ENCODE measurements at regions not wholly inside any gene's neighbourhood (a gene's known extent, or its start where the extent isn't known, plus 50 kb on each side); places are given as distances from the start of the nearest gene placed in this dataset.

DNA sequence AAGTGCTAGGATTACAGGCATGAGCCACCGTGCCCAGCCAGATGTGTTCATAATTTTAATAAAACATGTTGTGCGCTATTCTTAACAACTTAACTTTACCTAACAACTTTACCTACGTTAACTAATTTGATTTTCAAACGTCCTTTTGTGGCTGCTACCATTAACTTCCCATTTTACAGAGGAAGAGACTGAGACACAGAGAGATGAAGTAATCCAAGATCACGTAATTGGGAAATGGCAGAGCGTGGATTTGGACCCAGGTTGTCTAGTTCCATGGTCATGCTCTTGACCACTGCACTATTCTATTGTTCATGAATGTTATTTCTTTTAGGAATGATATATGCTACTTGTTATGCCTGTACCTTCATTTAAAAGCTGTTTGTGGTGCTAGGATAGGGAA lies 80.3 kb upstream of the MTPN start:
- H4K91ac ChIP-seq (ENCODE audit: insufficient read depth, low read depth, low read length), result no peak overlapping the region
- H3K4me1 ChIP-seq (ENCODE audit: control insufficient read depth, insufficient read depth, low read length), result no peaks in the 10 kb centered on the region
- no peak overlapping the region for H2AK9ac ChIP-seq (replicated peaks; ENCODE audit: low read depth, low read length, poor library complexity)
- in situ Hi-C loops (cut with MboI; ENCODE audit: low sequenced_read_pairs) (no loop called here), intact Hi-C loops (cut with micrococcal nuclease) (no loop called here), dilution Hi-C loops (cut with HindIII; ENCODE audit: low sequenced_read_pairs, unreplicated experiment) (no loop called here)
- H4K8ac ChIP-seq (ENCODE audit: low read depth in 2 of 2, low read length in 2 of 2), result no peak overlapping the region
- no peaks in the 10 kb centered on the region for H3K79me1 ChIP-seq (ENCODE audit: low read depth in 1 of 2, low read length in 2 of 2)
- BruUV-seq (replicated peaks), result no TSS peak
- no peaks in the 10 kb centered on the region for H3K27me3 ChIP-seq (ENCODE audit: control insufficient read depth, insufficient read depth, low read length)
- no peak overlapping the region for H2BK120ac ChIP-seq (ENCODE audit: low read depth, low read length)
- DNase-seq (no peak), ATAC-seq (ENCODE audit: low read depth) (no peak)
- no peak overlapping the region for H3K4ac ChIP-seq (ENCODE audit: low read depth, low read length)
- H2BK15ac ChIP-seq (ENCODE audit: low read depth, low read length), result no peak overlapping the region
- H2AK5ac ChIP-seq (ENCODE audit: low read depth, low read length), result no peak overlapping the region
- no peak overlapping the region for H3K9ac ChIP-seq (ENCODE audit: low read depth, low read length)
- no peak overlapping the region for H3K4me2 ChIP-seq (ENCODE audit: low read depth, low read length)
- POLR2A ChIA-PET (ENCODE audit: unreplicated experiment), result no interaction called here
- no peaks in the 10 kb centered on the region for H4K20me1 ChIP-seq (ENCODE audit: insufficient read depth, low read length)
- H3K9me1 ChIP-seq (ENCODE audit: insufficient read depth, low read length), result no peaks in the 10 kb centered on the region
- H3K27ac ChIP-seq (ENCODE audit: insufficient read depth, low read length), result no peak overlapping the region
- H3K56ac ChIP-seq (ENCODE audit: extremely low read depth, insufficient read depth, low read length), result no peak overlapping the region
- H4K5ac ChIP-seq (ENCODE audit: low read depth, low read length), result no peak overlapping the region
- no peaks in the 10 kb centered on the region for H3K36me3 ChIP-seq (ENCODE audit: control insufficient read depth, insufficient read depth, low read length)
- H3K4me3 ChIP-seq (ENCODE audit: insufficient read depth, low read depth, low read length), result no peak overlapping the region
- no peak overlapping the region for H2AFZ ChIP-seq (replicated peaks; ENCODE audit: low read length, poor library complexity)
- H2BK20ac ChIP-seq (ENCODE audit: low read depth, low read length), result no peak overlapping the region
- CTCF ChIA-PET, result no interaction called here
- H3K9me3 ChIP-seq (ENCODE audit: control insufficient read depth, insufficient read depth, low read length), result no peaks in the 10 kb centered on the region
- H3K18ac ChIP-seq (ENCODE audit: low read depth, low read length), result no peak overlapping the region
- WGBS, 2 experiments (ENCODE audit: extremely low coverage in 2 of 2, insufficient read length in 1 of 2), result 60% methylated on average over 1 of the region's 6 CpGs; no CpG with 5 or more reads in 1 of the 2 experiments
- H3K14ac ChIP-seq (replicated peaks; ENCODE audit: low read depth, low read length), result no peak overlapping the region
- TF ChIP-seq MAFK (IDR thresholded peaks at IDR 0.05; ENCODE audit: low read depth, low read length), result no peak
- TF ChIP-seq RFX5 (IDR thresholded peaks at IDR 0.05; ENCODE audit: low read depth, low read length), result no peak
- no peak for TF ChIP-seq POLR2A (IDR thresholded peaks at IDR 0.05; ENCODE audit: low read depth, low read length)
- TF ChIP-seq CTCF (conservative IDR thresholded peaks at IDR 0.05; ENCODE audit: low read depth, low read length), result no peak
- TF ChIP-seq MAZ (IDR thresholded peaks at IDR 0.05; ENCODE audit: borderline replicate concordance, low read depth, low read length), result no peak
- no peak for TF ChIP-seq RCOR1 (IDR thresholded peaks at IDR 0.05; ENCODE audit: insufficient replicate concordance, low read length)
- TF ChIP-seq RAD21 (IDR thresholded peaks at IDR 0.05; ENCODE audit: low read length), result no peak
- TF ChIP-seq, protein P1, sequence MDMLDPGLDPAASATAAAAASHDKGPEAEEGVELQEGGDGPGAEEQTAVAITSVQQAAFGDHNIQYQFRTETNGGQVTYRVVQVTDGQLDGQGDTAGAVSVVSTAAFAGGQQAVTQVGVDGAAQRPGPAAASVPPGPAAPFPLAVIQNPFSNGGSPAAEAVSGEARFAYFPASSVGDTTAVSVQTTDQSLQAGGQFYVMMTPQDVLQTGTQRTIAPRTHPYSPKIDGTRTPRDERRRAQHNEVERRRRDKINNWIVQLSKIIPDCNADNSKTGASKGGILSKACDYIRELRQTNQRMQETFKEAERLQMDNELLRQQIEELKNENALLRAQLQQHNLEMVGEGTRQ (IDR thresholded peaks at IDR 0.05; ENCODE audit: low read depth, low read length), result no peak
- H3K23ac ChIP-seq (ENCODE audit: low read depth, low read length), result no peak overlapping the region
- H2BK5ac ChIP-seq (ENCODE audit: low read depth, low read length, poor library complexity, severe bottlenecking), result no peak overlapping the region
